ENCODE measurements at regions not wholly inside any gene's neighbourhood (a gene's known extent, or its start where the extent isn't known, plus 50 kb on each side); places are given as distances from the start of the nearest gene placed in this dataset.

GRCh38 chrX:8297766-8298165 lies 126.7 kb upstream of the VCX2 start:
- ATAC-seq: no peak
- Histone ChIP-seq H3K4me1 (no peaks in the 10 kb centered on the region), H3K27ac (no peak overlapping the region), H3K4me3 (no peak overlapping the region), H3K27me3 (ENCODE audit: low read depth) (no peaks in the 10 kb centered on the region), H3K36me3 (no peaks in the 10 kb centered on the region), H3K9me3 (no peaks in the 10 kb centered on the region)
- no peak for TF ChIP-seq CTCF (IDR thresholded peaks at IDR 0.05)
- no peak for DNase-seq
- intact Hi-C loops (cut with DNase I): no loop called here

- intact Hi-C loops (cut with DNase I): no loop called here
- DNase-seq (no peak), ATAC-seq (no peak)
- no peak for TF ChIP-seq CTCF (IDR thresholded peaks at IDR 0.05)
- H3K9me3 ChIP-seq: no peaks in the 10 kb centered on the region
- H3K4me3 ChIP-seq: no peak overlapping the region
- H3K36me3 ChIP-seq: no peaks in the 10 kb centered on the region
- no peaks in the 10 kb centered on the region for H3K27me3 ChIP-seq (ENCODE audit: low read depth)
- H3K4me1 ChIP-seq: no peaks in the 10 kb centered on the region
- no peak overlapping the region for H3K27ac ChIP-seq
Measured at GRCh38 chrX:8304668-8305067, 133.6 kb upstream of the VCX2 start.

GRCh38 chrX:8305350-8305749 lies 134.3 kb upstream of the VCX2 start:
- Histone ChIP-seq H3K4me3 (no peak overlapping the region), H3K27me3 (ENCODE audit: low read depth) (no peaks in the 10 kb centered on the region), H3K4me1 (no peaks in the 10 kb centered on the region), H3K9me3 (no peaks in the 10 kb centered on the region), H3K36me3 (no peaks in the 10 kb centered on the region), H3K27ac (no peak overlapping the region)
- DNase-seq: no peak
- TF ChIP-seq CTCF (IDR thresholded peaks at IDR 0.05): no peak
- no peak for ATAC-seq
- intact Hi-C loops (cut with DNase I): no loop called here

GRCh38 chrX:8306291-8306925 lies 135.3 kb upstream of the VCX2 start:
- ATAC-seq: no peak
- intact Hi-C loops (cut with DNase I): no loop called here
- H3K9me3 ChIP-seq: no peaks in the 10 kb centered on the region

GRCh38 chrX:8310409-8310808 lies 139.3 kb upstream of the VCX2 start:
- intact Hi-C loops (cut with DNase I): no loop called here
- ATAC-seq (no peak), DNase-seq (no peak)
- no peaks in the 10 kb centered on the region for H3K36me3 ChIP-seq
- H3K9me3 ChIP-seq: no peaks in the 10 kb centered on the region
- H3K4me3 ChIP-seq: no peak overlapping the region
- H3K4me1 ChIP-seq: no peaks in the 10 kb centered on the region
- H3K27me3 ChIP-seq (ENCODE audit: low read depth): no peaks in the 10 kb centered on the region
- TF ChIP-seq CTCF (IDR thresholded peaks at IDR 0.05): no peak
- no peak overlapping the region for H3K27ac ChIP-seq

More at GRCh38 chrX:8306291-8306925, 135.3 kb upstream of the VCX2 start:
- Histone ChIP-seq H3K36me3 (no peaks in the 10 kb centered on the region), H3K4me1 (no peaks in the 10 kb centered on the region), H3K27ac (no peak overlapping the region), H3K27me3 (ENCODE audit: low read depth) (no peaks in the 10 kb centered on the region), H3K4me3 (no peak overlapping the region)
- DNase-seq: no peak
- TF ChIP-seq CTCF (IDR thresholded peaks at IDR 0.05): no peak

Measured in lower lobe of right lung (tissue), 2 donors.